ENCODE measurements at regions not wholly inside any gene's neighbourhood (a gene's known extent, or its start where the extent isn't known, plus 50 kb on each side); places are given as distances from the start of the nearest gene placed in this dataset.

GRCh38 chr2:41482659-41483058 is 565.2 kb upstream of the PKDCC start:
- no peak for TF ChIP-seq CTCF (IDR thresholded peaks at IDR 0.05 in 2 of 3, conservative IDR thresholded peaks at IDR 0.05 in 1 of 3; ENCODE audit: control insufficient read depth in 2 of 3, extremely low read depth in 1 of 3, insufficient read depth in 1 of 3, low read depth in 3 of 3, low read length in 3 of 3)
- TF ChIP-seq RAD21 (IDR thresholded peaks at IDR 0.05; ENCODE audit: insufficient read depth, low read depth, low read length) = no peak
- TF ChIP-seq IKZF2 (IDR thresholded peaks at IDR 0.05) = no peak
- TF ChIP-seq TAF1 (IDR thresholded peaks at IDR 0.05; ENCODE audit: borderline replicate concordance, low read depth, low read length) = no peak
- no peak for TF ChIP-seq IRF3 (IDR thresholded peaks at IDR 0.05)
- TF ChIP-seq POLR2A (IDR thresholded peaks at IDR 0.05; ENCODE audit: low read depth, low read length) = no peak
- no peak for TF ChIP-seq PAX8 (IDR thresholded peaks at IDR 0.05)
- TF ChIP-seq SIN3A (IDR thresholded peaks at IDR 0.05; ENCODE audit: low read depth, low read length) = no peak
- TF ChIP-seq MYC (IDR thresholded peaks at IDR 0.05; ENCODE audit: insufficient read depth, insufficient read length, insufficient replicate concordance, low read length, severe bottlenecking) = no peak
- TF ChIP-seq USF2 (IDR thresholded peaks at IDR 0.05; ENCODE audit: borderline replicate concordance, low read depth, low read length) = no peak
- no peak for TF ChIP-seq EZH2 (IDR thresholded peaks at IDR 0.05; ENCODE audit: borderline replicate concordance, control insufficient read depth, low read depth, low read length)
- no peak for TF ChIP-seq MTA3 (IDR thresholded peaks at IDR 0.05; ENCODE audit: borderline replicate concordance, low read length)
- TF ChIP-seq JUNB (IDR thresholded peaks at IDR 0.05) = no peak
- no peak for TF ChIP-seq RFX5 (IDR thresholded peaks at IDR 0.05; ENCODE audit: low read depth, low read length)

Data from GM12878 (cell line).